Transverse colon (tissue), 4 donors: ENCODE measurements at regions not wholly inside any gene's neighbourhood (a gene's known extent, or its start where the extent isn't known, plus 50 kb on each side); places are given as distances from the start of the nearest gene placed in this dataset.

Experiments
- DNase-seq: peaks from one replicate; pipeline ENCODE4 v3.0.0-alpha.2; 2019
- H3K27ac ChIP-seq, 4 donors: fragments of 200-600 bp; sonication (generic); 2 replicates each; pipeline ENCODE4 v1.5.1; 2016 to 2018; ENCODE audit warnings: inconsistent platforms in 4 of 4
- H3K27me3 ChIP-seq: fragments of 200-600 bp; sonication (generic); 2 replicates; pipeline ENCODE4 v1.5.1; 2017; ENCODE audit warnings: inconsistent platforms
- H3K36me3 ChIP-seq, 4 donors: fragments of 200-600 bp; sonication (generic); 2 replicates each; pipeline ENCODE4 v1.5.1; 2017 to 2019; ENCODE audit warnings: inconsistent platforms in 4 of 4
- H3K4me1 ChIP-seq, 4 donors: fragments of 200-600 bp; sonication (generic); 2 replicates each; pipeline ENCODE4 v1.5.1; 2017 to 2020; ENCODE audit warnings: inconsistent platforms in 4 of 4
- H3K4me3 ChIP-seq, 4 donors: fragments of 200-600 bp; sonication (generic); 1 replicate in 1 of 4; 2 replicates in 3 of 4; pipeline versions ENCODE4 v1.5.1 to v1.6.1; 2017 to 2019; ENCODE audit warnings: inconsistent platforms in 4 of 4
- H3K9me3 ChIP-seq, 2 donors: fragments of 200-600 bp; sonication (generic); 2 replicates each; pipeline ENCODE4 v1.5.1; 2017 to 2019; ENCODE audit warnings: inconsistent platforms in 2 of 2
- EP300 ChIP-seq: sonication (generic); formaldehyde crosslinking; IDR thresholded peaks from one replicate; pipeline ENCODE4 v1.6.1; 2017; ENCODE audit warnings: antibody characterized with exemption, low read depth
- POLR2A ChIP-seq: fragments of 450-650 bp; IDR thresholded peaks from one replicate; pipeline ENCODE4 v1.6.1; 2016; ENCODE audit warnings: antibody characterized with exemption, mild to moderate bottlenecking, moderate library complexity
- POLR2AphosphoS5 ChIP-seq, 3 donors: sonication (generic); formaldehyde crosslinking; IDR thresholded peaks; one replicate each; pipeline ENCODE4 v1.6.1; 2016; ENCODE audit warnings: antibody characterized with exemption in 3 of 3
- WGBS, 2 donors: methylation state at CpG; one replicate each; pipeline ENCODE4 v1.1.5; 2018; ENCODE audit warnings: low coverage in 1 of 2; 5-methylcytosine and 5-hydroxymethylcytosine counted together
- in situ Hi-C, 4 donors: fragments of 200-750 bp; cut with MboI; loops; one replicate each; pipeline versions ENCODE4 v1.15.0 to v1.15.1; 2017; ENCODE audit warnings: low sequenced_read_pairs in 3 of 4, low pct_ligation_motif_present in 1 of 4, low pct_unique_long_range_greater_than_20kb in 1 of 4
- intact Hi-C: fragments of 100-400 bp; cut with DNase I; formaldehyde crosslinking; loops from one replicate; pipeline ENCODE4 v1.15.1; 2023; ENCODE audit warnings: low total_unique reads
- TF ChIP-seq, protein P1 (sequence below), 5 experiments: fragments of 200-600 bp in 3 of 5; fragments of 450-650 bp in 2 of 5; sonication (generic) in 3 of 5; IDR thresholded peaks; 1 replicate in 2 of 5; 2 replicates in 3 of 5; pipeline ENCODE4 v1.5.1; 2016 to 2017; ENCODE audit warnings: antibody characterized with exemption in 5 of 5, inconsistent platforms in 3 of 5, mild to moderate bottlenecking in 2 of 5, moderate library complexity in 1 of 5

DNA sequence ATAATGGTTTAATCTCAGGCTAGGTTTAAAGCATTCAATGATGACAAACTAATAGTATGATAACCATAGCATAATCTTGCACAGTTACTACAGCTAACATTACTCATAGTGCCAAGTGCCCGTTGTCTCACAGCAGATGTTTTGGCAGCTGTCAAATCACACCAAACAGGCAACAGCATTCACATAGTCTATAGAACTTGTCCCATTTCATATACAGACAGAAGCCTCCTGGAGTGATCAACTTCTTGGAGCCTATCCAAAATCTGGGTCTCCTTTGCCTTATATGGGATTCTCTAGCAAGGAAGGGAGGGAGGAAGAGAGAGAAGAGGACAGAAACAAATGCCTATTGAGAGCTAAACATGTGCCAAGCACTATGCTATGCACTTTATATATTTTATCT lies 250.6 kb upstream of the ZP4 start:
- WGBS, 2 donors: 39% methylated on average over 1 of the region's 1 CpG; no CpG with 5 or more reads in 1 of the 2 donors
- intact Hi-C loops: no loop called here
- no peaks in the 10 kb centered on the region for H3K27me3 ChIP-seq
- no peaks in the 10 kb centered on the region for H3K36me3 ChIP-seq
- no peaks in the 10 kb centered on the region for H3K4me1 ChIP-seq
- H3K9me3 ChIP-seq: no peaks in the 10 kb centered on the region
- no peak overlapping the region for H3K4me3 ChIP-seq
- H3K27ac ChIP-seq: no peak overlapping the region
- in situ Hi-C loops: no loop called here
- DNase-seq: no peak
- no peak for TF ChIP-seq POLR2AphosphoS5 (IDR thresholded peaks at IDR 0.05)
- TF ChIP-seq EP300: no peak
- TF ChIP-seq, protein P1, sequence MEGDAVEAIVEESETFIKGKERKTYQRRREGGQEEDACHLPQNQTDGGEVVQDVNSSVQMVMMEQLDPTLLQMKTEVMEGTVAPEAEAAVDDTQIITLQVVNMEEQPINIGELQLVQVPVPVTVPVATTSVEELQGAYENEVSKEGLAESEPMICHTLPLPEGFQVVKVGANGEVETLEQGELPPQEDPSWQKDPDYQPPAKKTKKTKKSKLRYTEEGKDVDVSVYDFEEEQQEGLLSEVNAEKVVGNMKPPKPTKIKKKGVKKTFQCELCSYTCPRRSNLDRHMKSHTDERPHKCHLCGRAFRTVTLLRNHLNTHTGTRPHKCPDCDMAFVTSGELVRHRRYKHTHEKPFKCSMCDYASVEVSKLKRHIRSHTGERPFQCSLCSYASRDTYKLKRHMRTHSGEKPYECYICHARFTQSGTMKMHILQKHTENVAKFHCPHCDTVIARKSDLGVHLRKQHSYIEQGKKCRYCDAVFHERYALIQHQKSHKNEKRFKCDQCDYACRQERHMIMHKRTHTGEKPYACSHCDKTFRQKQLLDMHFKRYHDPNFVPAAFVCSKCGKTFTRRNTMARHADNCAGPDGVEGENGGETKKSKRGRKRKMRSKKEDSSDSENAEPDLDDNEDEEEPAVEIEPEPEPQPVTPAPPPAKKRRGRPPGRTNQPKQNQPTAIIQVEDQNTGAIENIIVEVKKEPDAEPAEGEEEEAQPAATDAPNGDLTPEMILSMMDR (IDR thresholded peaks at IDR 0.05): no peak
- TF ChIP-seq POLR2A: no peak

DNA sequence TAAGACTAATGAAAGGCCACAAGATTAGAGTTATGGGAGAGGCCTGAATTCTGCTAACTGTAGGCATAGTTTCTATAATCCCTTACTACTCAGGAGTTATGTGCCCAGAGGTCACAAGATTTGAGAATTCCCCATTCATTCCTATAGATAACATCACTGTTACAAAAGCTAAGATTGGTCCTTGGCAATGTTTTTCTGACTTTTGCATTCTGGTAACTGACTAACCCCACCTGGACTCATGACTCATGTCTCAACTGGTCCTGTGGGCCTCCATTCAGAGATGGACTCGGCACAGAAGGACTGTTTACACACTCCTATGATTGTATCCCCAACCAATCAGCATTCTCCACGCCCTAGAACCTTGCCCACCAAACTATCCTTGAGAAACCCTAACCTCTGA lies 249.0 kb upstream of the ZP4 start:
- H3K27ac ChIP-seq: no peak overlapping the region
- in situ Hi-C loops: no loop called here
- intact Hi-C loops: no loop called here
- DNase-seq: no peak
- no peak overlapping the region for H3K4me3 ChIP-seq
- 17% methylated on average over 2 of the region's 2 CpGs; no CpG with 5 or more reads in 1 of the 2 donors for WGBS, 2 donors
- TF ChIP-seq EP300 (no peak), POLR2AphosphoS5 (IDR thresholded peaks at IDR 0.05) (no peak)
- no peaks in the 10 kb centered on the region for H3K36me3 ChIP-seq
- H3K4me1 ChIP-seq: no peaks in the 10 kb centered on the region
- H3K9me3 ChIP-seq: no peaks in the 10 kb centered on the region
- no peaks in the 10 kb centered on the region for H3K27me3 ChIP-seq

DNA sequence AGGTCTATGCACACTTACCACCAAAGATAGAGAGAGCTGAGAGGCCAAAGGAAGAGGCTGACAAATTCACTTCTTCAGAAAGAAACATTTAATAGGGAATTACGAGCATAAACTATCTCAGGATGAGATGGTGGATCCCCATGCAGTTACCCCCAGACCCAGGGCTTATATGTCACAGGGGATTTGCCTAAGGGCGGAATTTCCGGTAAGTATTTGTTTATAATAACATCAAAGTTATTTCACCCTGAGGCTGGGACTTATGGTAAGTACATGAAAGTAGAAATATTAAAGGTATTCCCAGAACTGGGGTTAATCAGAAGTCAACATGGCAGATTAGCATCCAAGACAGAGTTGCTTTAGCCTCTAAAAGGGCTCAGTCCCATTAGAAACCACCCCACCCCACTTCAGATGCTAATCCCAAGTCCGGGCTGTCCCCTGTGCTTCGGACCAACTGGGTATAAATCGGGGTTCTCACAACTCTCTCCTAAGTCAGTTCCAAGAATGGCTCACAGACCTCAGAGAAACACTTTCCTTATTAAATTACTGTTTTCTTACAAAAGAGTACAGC lies 247.4 kb upstream of the ZP4 start:
- 82 to 100% methylated on average over 3 to 6 of the region's 6 CpGs for WGBS, 2 donors
- no peaks in the 10 kb centered on the region for H3K27me3 ChIP-seq
- H3K36me3 ChIP-seq: no peaks in the 10 kb centered on the region
- H3K9me3 ChIP-seq: no peaks in the 10 kb centered on the region
- H3K4me3 ChIP-seq: no peak overlapping the region
- intact Hi-C loops: no loop called here
- H3K27ac ChIP-seq: no peak overlapping the region
- no peak for DNase-seq
- no peaks in the 10 kb centered on the region for H3K4me1 ChIP-seq
- TF ChIP-seq POLR2AphosphoS5 (IDR thresholded peaks at IDR 0.05): no peak
- no peak for TF ChIP-seq POLR2A
- no peak for TF ChIP-seq EP300
- TF ChIP-seq, protein P1 (IDR thresholded peaks at IDR 0.05): no peak
- in situ Hi-C loops: no loop called here

DNA sequence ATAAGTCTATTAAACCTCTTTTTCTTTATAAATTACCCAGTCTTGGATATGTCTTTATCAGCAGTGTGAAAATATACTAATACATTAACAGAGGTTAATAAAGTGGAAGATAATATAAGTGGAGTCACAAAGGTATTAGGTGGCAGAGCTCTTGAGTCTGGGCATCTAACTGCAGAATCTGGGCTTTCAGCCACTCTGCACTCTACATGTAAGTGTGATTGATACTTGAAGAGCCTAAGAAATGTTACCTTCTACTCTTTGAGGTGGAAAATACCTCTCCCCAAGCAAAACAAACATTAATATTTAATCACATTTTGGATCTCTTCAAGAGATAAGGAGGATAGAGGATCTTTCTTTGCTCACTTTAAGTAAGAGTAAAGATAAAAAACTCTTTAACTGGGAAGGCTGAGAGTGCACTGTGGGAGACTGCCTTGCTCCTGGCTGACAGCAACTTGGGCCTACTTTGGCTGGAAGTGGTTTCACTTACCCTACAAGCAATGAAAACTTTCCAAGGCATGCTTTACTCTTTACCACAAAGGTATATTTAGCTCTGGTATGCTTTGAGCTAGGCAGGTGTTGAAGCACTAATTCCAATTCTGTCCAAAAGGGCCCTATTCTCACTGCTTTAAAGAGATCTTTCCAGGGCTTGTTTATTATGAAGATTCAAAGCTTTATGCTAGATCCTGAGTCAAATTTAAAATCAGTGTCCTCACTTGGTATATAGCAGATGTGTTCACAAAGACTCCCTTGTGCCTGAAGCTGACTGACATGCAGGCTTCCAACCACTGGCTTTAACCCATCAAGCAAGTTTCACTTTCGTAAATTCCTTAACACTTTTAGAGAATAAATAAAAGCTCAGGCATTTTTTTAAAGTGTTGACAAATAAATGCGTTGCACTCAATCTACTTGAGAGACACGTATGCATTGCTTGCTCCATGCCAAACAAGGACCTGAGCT lies 245.3 kb upstream of the ZP4 start:
- Histone ChIP-seq H3K36me3 (no peaks in the 10 kb centered on the region), H3K27me3 (no peaks in the 10 kb centered on the region), H3K27ac (no peak overlapping the region), H3K4me1 (no peaks in the 10 kb centered on the region), H3K9me3 (no peaks in the 10 kb centered on the region), H3K4me3 (no peak overlapping the region)
- intact Hi-C loops: no loop called here
- in situ Hi-C loops: no loop called here
- TF ChIP-seq EP300 (no peak), POLR2AphosphoS5 (IDR thresholded peaks at IDR 0.05) (no peak), POLR2A (no peak)
- TF ChIP-seq, protein P1 (IDR thresholded peaks at IDR 0.05): no peak
- DNase-seq: no peak
- WGBS, 2 donors: 77 to 79% methylated on average over 3 of the region's 3 CpGs
